Tibial nerve (tissue), 4 donors: ENCODE measurements at regions not wholly inside any gene's neighbourhood (a gene's known extent, or its start where the extent isn't known, plus 50 kb on each side); places are given as distances from the start of the nearest gene placed in this dataset.
"Not testable (repeated sequence)": the region's sequence is repeated elsewhere in the genome, so short reads cannot be mapped to it uniquely, and the experiment has no call there.

Experiments
- DNase-seq, 2 donors: peaks; one replicate each; pipeline ENCODE4 v3.0.0-alpha.2; 2019; ENCODE audit warnings: low spot score in 2 of 2
- H3K27ac ChIP-seq, 4 donors: fragments of 200-600 bp; sonication (generic) in 3 of 4; one replicate each; pipeline ENCODE4 v1.5.1; 2017 to 2019; ENCODE audit warnings: mild to moderate bottlenecking in 1 of 4
- H3K27me3 ChIP-seq, 2 donors: fragments of 200-600 bp; sonication (generic) in 1 of 2; one replicate each; pipeline versions ENCODE4 v1.5.1 to v1.6.0; 2017 to 2019
- H3K36me3 ChIP-seq, 3 donors: fragments of 200-600 bp; sonication (generic); one replicate each; pipeline ENCODE4 v1.5.1; 2018 to 2019
- H3K4me1 ChIP-seq, 4 donors: fragments of 200-600 bp; sonication (generic) in 3 of 4; one replicate each; pipeline ENCODE4 v1.5.1; 2017 to 2019
- H3K4me3 ChIP-seq, 4 donors: fragments of 200-600 bp; sonication (generic) in 3 of 4; one replicate each; pipeline ENCODE4 v1.5.1; 2017 to 2019; ENCODE audit warnings: mild to moderate bottlenecking in 1 of 4, moderate library complexity in 1 of 4
- H3K9me3 ChIP-seq, 4 donors: fragments of 200-600 bp; sonication (generic) in 3 of 4; one replicate each; pipeline ENCODE4 v1.5.1; 2017 to 2019
- CTCF ChIP-seq, 5 experiments: fragments of 200-600 bp in 3 of 5; fragments of 450-650 bp in 2 of 5; sonication (generic) in 3 of 5; IDR thresholded peaks; one replicate each; pipeline ENCODE4 v1.5.1; 2016 to 2019; ENCODE audit warnings: antibody characterized with exemption in 5 of 5, mild to moderate bottlenecking in 3 of 5, moderate library complexity in 2 of 5
- EP300 ChIP-seq, 2 donors: sonication (generic); formaldehyde crosslinking; IDR thresholded peaks; one replicate each; pipeline ENCODE4 v1.6.1; 2017; ENCODE audit warnings: antibody characterized with exemption in 2 of 2, mild to moderate bottlenecking in 1 of 2
- POLR2A ChIP-seq, 2 donors: fragments of 450-650 bp; IDR thresholded peaks; one replicate each; pipeline ENCODE4 v1.6.1; 2017; ENCODE audit warnings: antibody characterized with exemption in 2 of 2, mild to moderate bottlenecking in 2 of 2, moderate library complexity in 2 of 2
- WGBS, 2 donors: methylation state at CpG; one replicate each; pipeline ENCODE4 v1.1.5; 2018; 5-methylcytosine and 5-hydroxymethylcytosine counted together

- no peaks in the 10 kb centered on the region for H3K27me3 ChIP-seq
- WGBS, 2 donors = 76 to 85% methylated on average over 8 to 9 of the region's 9 CpGs
- H3K36me3 ChIP-seq = no peaks in the 10 kb centered on the region
These were observed 72.3 kb upstream of the SYNCRIP start for GRCh38 chr6:85714893-85715530.

GRCh38 chr6:85712346-85712745 lies 69.7 kb upstream of the SYNCRIP start:
- no peaks in the 10 kb centered on the region for H3K27me3 ChIP-seq
- no peak overlapping the region for H3K27ac ChIP-seq
- TF ChIP-seq EP300 (IDR thresholded peaks at IDR 0.05) (no peak), CTCF (IDR thresholded peaks at IDR 0.05) (no peak), POLR2A (IDR thresholded peaks at IDR 0.05) (no peak)
- no peak for DNase-seq
- no peaks in the 10 kb centered on the region for H3K36me3 ChIP-seq
- peaks cover 0 to 22% (median 0%) of the 10 kb centered on the region in 4 donors for H3K9me3 ChIP-seq
- H3K4me3 ChIP-seq = no peak overlapping the region
- no peaks in the 10 kb centered on the region for H3K4me1 ChIP-seq
- WGBS, 2 donors = 83 to 93% methylated on average over 2 of the region's 2 CpGs

More at GRCh38 chr6:85714893-85715530, 72.3 kb upstream of the SYNCRIP start:
- Histone ChIP-seq H3K4me3 (no peak overlapping the region), H3K27ac (no peak overlapping the region), H3K4me1 (no peaks in the 10 kb centered on the region), H3K9me3 (peaks cover 0 to 15% (median 0%) of the 10 kb centered on the region in 4 donors)
- no peak for TF ChIP-seq POLR2A (IDR thresholded peaks at IDR 0.05)
- TF ChIP-seq EP300 (IDR thresholded peaks at IDR 0.05) = no peak
- no peak for TF ChIP-seq CTCF (IDR thresholded peaks at IDR 0.05)
- no peak for DNase-seq

GRCh38 chr6:85707515-85708145 lies 64.9 kb upstream of the SYNCRIP start:
- H3K36me3 ChIP-seq, H3K27me3 ChIP-seq: not testable (repeated sequence)
- WGBS, 2 donors = 88 to 91% methylated on average over 1 of the region's 1 CpG

GRCh38 chr6:85706272-85706671 lies 63.6 kb upstream of the SYNCRIP start:
- H3K36me3 ChIP-seq = no peaks in the 10 kb centered on the region
- no peaks in the 10 kb centered on the region for H3K4me1 ChIP-seq
- TF ChIP-seq POLR2A (IDR thresholded peaks at IDR 0.05) = no peak
- TF ChIP-seq CTCF (IDR thresholded peaks at IDR 0.05) = no peak
- TF ChIP-seq EP300 (IDR thresholded peaks at IDR 0.05) = no peak
- DNase-seq = no peak
- no peak overlapping the region for H3K27ac ChIP-seq
- 72 to 94% methylated on average over 2 to 3 of the region's 3 CpGs for WGBS, 2 donors
- peaks cover 0 to 14% (median 0%) of the 10 kb centered on the region in 4 donors for H3K9me3 ChIP-seq
- H3K4me3 ChIP-seq = no peak overlapping the region
- H3K27me3 ChIP-seq = no peaks in the 10 kb centered on the region

More at GRCh38 chr6:85707515-85708145, 64.9 kb upstream of the SYNCRIP start:
- peaks cover 0 to 14% (median 0%) of the 10 kb centered on the region in 4 donors for H3K9me3 ChIP-seq
- DNase-seq, H3K27ac ChIP-seq, H3K4me1 ChIP-seq, H3K4me3 ChIP-seq: not testable (repeated sequence)

- 94 to 96% methylated on average over 6 to 8 of the region's 8 CpGs for WGBS, 2 donors
- Histone ChIP-seq H3K27me3 (no peaks in the 10 kb centered on the region), H3K9me3 (peaks cover 0 to 9% (median 0%) of the 10 kb centered on the region in 4 donors), H3K4me1 (no peaks in the 10 kb centered on the region), H3K36me3 (no peaks in the 10 kb centered on the region), H3K4me3 (no peak overlapping the region), H3K27ac (no peak overlapping the region)
- DNase-seq = no peak
- no peak for TF ChIP-seq POLR2A (IDR thresholded peaks at IDR 0.05)
- TF ChIP-seq EP300 (IDR thresholded peaks at IDR 0.05) = no peak
These were observed 62.5 kb upstream of the SYNCRIP start for GRCh38 chr6:85705220-85705619.

- H3K9me3 ChIP-seq = peaks cover 0 to 3% (median 0%) of the 10 kb centered on the region in 4 donors
- DNase-seq = no peak
These were observed 60.7 kb upstream of the SYNCRIP start for GRCh38 chr6:85703406-85703805.

More at GRCh38 chr6:85703406-85703805, 60.7 kb upstream of the SYNCRIP start:
- TF ChIP-seq POLR2A (IDR thresholded peaks at IDR 0.05) (no peak), CTCF (IDR thresholded peaks at IDR 0.05) (no peak), EP300 (IDR thresholded peaks at IDR 0.05) (no peak)
- Histone ChIP-seq H3K27me3 (no peaks in the 10 kb centered on the region), H3K4me3 (no peak overlapping the region), H3K27ac (no peak overlapping the region), H3K4me1 (no peaks in the 10 kb centered on the region), H3K36me3 (no peaks in the 10 kb centered on the region)
